DOHH2 (cell line): ENCODE measurements at regions not wholly inside any gene's neighbourhood (a gene's known extent, or its start where the extent isn't known, plus 50 kb on each side); places are given as distances from the start of the nearest gene placed in this dataset.
"Not testable (repeated sequence)": the region's sequence is repeated elsewhere in the genome, so short reads cannot be mapped to it uniquely, and the experiment has no call there.

Experiments
- H3F3A ChIP-seq: fragments of 200-600 bp; sonication (generic), shearing (Covaris generic); 2 replicates; pipeline ENCODE4 v1.6.0; 2016; ENCODE audit warnings: antibody characterized with exemption, mild to moderate bottlenecking; ENCODE audit not compliant: control insufficient read depth, insufficient read depth
- H3K27ac ChIP-seq: fragments of 200-600 bp; sonication (generic); 2 replicates; pipeline ENCODE4 v1.5.1; 2014; ENCODE audit warnings: low read depth, mild to moderate bottlenecking, low read length, moderate library complexity
- H3K27me3 ChIP-seq: fragments of 200-600 bp; sonication (generic); 2 replicates; pipeline ENCODE4 v1.6.1; 2014; ENCODE audit warnings: mild to moderate bottlenecking, low read length, mixed read lengths; ENCODE audit not compliant: control insufficient read depth
- H3K36me3 ChIP-seq: fragments of 200-600 bp; sonication (generic); 2 replicates; pipeline ENCODE4 v1.6.1; 2014; ENCODE audit warnings: mild to moderate bottlenecking, low read length, moderate library complexity, mixed read lengths; ENCODE audit not compliant: control insufficient read depth
- H3K4me1 ChIP-seq: fragments of 200-600 bp; sonication (generic); 2 replicates; pipeline ENCODE4 v1.6.1; 2014; ENCODE audit warnings: mild to moderate bottlenecking, low read length, mixed read lengths; ENCODE audit not compliant: control insufficient read depth
- H3K4me2 ChIP-seq: fragments of 200-600 bp; sonication (generic); 2 replicates; pipeline ENCODE4 v1.6.0; 2014; ENCODE audit warnings: mild to moderate bottlenecking, low read length, moderate library complexity
- H3K4me3 ChIP-seq: fragments of 200-600 bp; sonication (generic); 2 replicates; pipeline ENCODE4 v1.5.1; 2014; ENCODE audit warnings: mild to moderate bottlenecking, low read length, mixed read lengths
- H3K79me2 ChIP-seq: fragments of 200-600 bp; sonication (generic); 2 replicates; pipeline ENCODE4 v1.6.1; 2014; ENCODE audit warnings: mild to moderate bottlenecking, low read length, mixed read lengths; ENCODE audit not compliant: control insufficient read depth
- H3K9me2 ChIP-seq: fragments of 200-600 bp; sonication (generic); replicated peaks from 2 replicates; pipeline ENCODE4 v1.6.1; 2014; ENCODE audit warnings: mild to moderate bottlenecking, low read length, mixed read lengths; ENCODE audit not compliant: control insufficient read depth
- H3K9me3 ChIP-seq: fragments of 200-600 bp; sonication (generic); 2 replicates; pipeline ENCODE4 v1.6.1; 2014; ENCODE audit warnings: antibody characterized with exemption, low read length, mixed read lengths; ENCODE audit not compliant: control insufficient read depth, insufficient read depth
- H4K20me1 ChIP-seq: fragments of 200-600 bp; sonication (generic); 2 replicates; pipeline ENCODE4 v1.6.0; 2014; ENCODE audit warnings: low read depth, mild to moderate bottlenecking, antibody characterized with exemption, low read length, moderate library complexity; ENCODE audit not compliant: control insufficient read depth, insufficient read depth
- EZH2phosphoT487 ChIP-seq: fragments of 200-600 bp; sonication (generic); IDR thresholded peaks from 2 replicates; pipeline ENCODE4 v1.6.1; 2017; ENCODE audit warnings: borderline replicate concordance, mild to moderate bottlenecking, antibody characterized with exemption, low read length, moderate library complexity, mixed read lengths
- TF ChIP-seq, protein P1 (sequence below): fragments of 200-600 bp; sonication (generic); IDR thresholded peaks from one replicate; pipeline ENCODE4 v1.5.1; 2014; ENCODE audit warnings: antibody characterized with exemption, mild to moderate bottlenecking, low read depth, low read length; ENCODE audit not compliant: poor library complexity, severe bottlenecking

GRCh38 chr11:49533204-49533603 lies 324.8 kb upstream of the FOLH1 start:
- Histone ChIP-seq H3K4me2 (no peak overlapping the region), H3K9me3 (no peaks in the 10 kb centered on the region), H3K79me2 (no peaks in the 10 kb centered on the region), H3K9me2 (no peaks in the 10 kb centered on the region), H3K27me3 (no peaks in the 10 kb centered on the region), H3K27ac (no peak overlapping the region), H3K36me3 (no peaks in the 10 kb centered on the region), H4K20me1 (no peaks in the 10 kb centered on the region), H3F3A (no peaks in the 10 kb centered on the region), H3K4me1 (no peaks in the 10 kb centered on the region), H3K4me3 (no peak overlapping the region)
- TF ChIP-seq, protein P1, sequence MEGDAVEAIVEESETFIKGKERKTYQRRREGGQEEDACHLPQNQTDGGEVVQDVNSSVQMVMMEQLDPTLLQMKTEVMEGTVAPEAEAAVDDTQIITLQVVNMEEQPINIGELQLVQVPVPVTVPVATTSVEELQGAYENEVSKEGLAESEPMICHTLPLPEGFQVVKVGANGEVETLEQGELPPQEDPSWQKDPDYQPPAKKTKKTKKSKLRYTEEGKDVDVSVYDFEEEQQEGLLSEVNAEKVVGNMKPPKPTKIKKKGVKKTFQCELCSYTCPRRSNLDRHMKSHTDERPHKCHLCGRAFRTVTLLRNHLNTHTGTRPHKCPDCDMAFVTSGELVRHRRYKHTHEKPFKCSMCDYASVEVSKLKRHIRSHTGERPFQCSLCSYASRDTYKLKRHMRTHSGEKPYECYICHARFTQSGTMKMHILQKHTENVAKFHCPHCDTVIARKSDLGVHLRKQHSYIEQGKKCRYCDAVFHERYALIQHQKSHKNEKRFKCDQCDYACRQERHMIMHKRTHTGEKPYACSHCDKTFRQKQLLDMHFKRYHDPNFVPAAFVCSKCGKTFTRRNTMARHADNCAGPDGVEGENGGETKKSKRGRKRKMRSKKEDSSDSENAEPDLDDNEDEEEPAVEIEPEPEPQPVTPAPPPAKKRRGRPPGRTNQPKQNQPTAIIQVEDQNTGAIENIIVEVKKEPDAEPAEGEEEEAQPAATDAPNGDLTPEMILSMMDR, result no peak
- no peak for TF ChIP-seq EZH2phosphoT487

DNA sequence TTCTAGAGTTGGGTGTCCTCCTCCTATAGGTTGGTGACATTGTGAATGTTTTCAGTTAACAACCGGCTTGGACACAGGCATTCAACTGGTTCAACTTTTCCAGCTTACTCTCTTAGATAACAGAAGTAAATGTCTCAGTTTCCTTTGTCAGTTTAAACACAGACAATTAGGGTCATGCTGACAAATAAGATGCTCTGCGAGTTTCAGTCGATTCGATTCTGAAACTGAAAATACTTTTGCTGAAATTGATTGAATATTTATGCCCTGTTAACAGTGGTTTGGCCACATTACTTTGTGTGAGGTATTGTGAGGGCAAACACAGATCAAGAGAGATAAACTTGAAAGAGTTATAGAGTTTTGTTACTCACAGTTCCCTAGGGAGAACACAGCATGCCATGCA lies 330.5 kb upstream of the FOLH1 start:
- not testable (repeated sequence) for H4K20me1 ChIP-seq, H3K4me1 ChIP-seq, H3K36me3 ChIP-seq, H3F3A ChIP-seq, H3K4me2 ChIP-seq, H3K27ac ChIP-seq, H3K9me2 ChIP-seq, H3K27me3 ChIP-seq, H3K79me2 ChIP-seq, H3K9me3 ChIP-seq, H3K4me3 ChIP-seq

GRCh38 chr11:49558261-49558847 lies 350.0 kb upstream of the FOLH1 start:
- H3K36me3 ChIP-seq, H3K27me3 ChIP-seq, H3K9me2 ChIP-seq, H3K79me2 ChIP-seq, H3K4me2 ChIP-seq, H4K20me1 ChIP-seq, H3F3A ChIP-seq, H3K4me1 ChIP-seq, H3K4me3 ChIP-seq, H3K27ac ChIP-seq, H3K9me3 ChIP-seq: not testable (repeated sequence)

- H3K9me2 ChIP-seq, H4K20me1 ChIP-seq, H3K4me1 ChIP-seq, H3K27ac ChIP-seq, H3K27me3 ChIP-seq, H3K9me3 ChIP-seq, H3K4me3 ChIP-seq, H3K36me3 ChIP-seq, H3F3A ChIP-seq, H3K79me2 ChIP-seq, H3K4me2 ChIP-seq: not testable (repeated sequence)
Observed at GRCh38 chr11:49560593-49560992, 352.2 kb upstream of the FOLH1 start.

GRCh38 chr11:49561240-49561880 lies 353.0 kb upstream of the FOLH1 start:
- H4K20me1 ChIP-seq, H3K9me3 ChIP-seq, H3K27me3 ChIP-seq, H3F3A ChIP-seq, H3K4me3 ChIP-seq, H3K4me1 ChIP-seq, H3K27ac ChIP-seq, H3K36me3 ChIP-seq, H3K4me2 ChIP-seq, H3K9me2 ChIP-seq, H3K79me2 ChIP-seq: not testable (repeated sequence)

GRCh38 chr11:49562262-49562661 lies 353.9 kb upstream of the FOLH1 start:
- not testable (repeated sequence) for H3K9me3 ChIP-seq, H3K79me2 ChIP-seq, H3K27me3 ChIP-seq, H3K4me1 ChIP-seq, H4K20me1 ChIP-seq, H3K4me2 ChIP-seq, H3K4me3 ChIP-seq, H3K36me3 ChIP-seq, H3K9me2 ChIP-seq, H3F3A ChIP-seq, H3K27ac ChIP-seq

- not testable (repeated sequence) for H3K36me3 ChIP-seq, H3K4me3 ChIP-seq, H3K27ac ChIP-seq, H3K4me2 ChIP-seq, H3F3A ChIP-seq, H3K9me3 ChIP-seq, H3K27me3 ChIP-seq, H3K4me1 ChIP-seq, H3K9me2 ChIP-seq, H4K20me1 ChIP-seq, H3K79me2 ChIP-seq
Observed at GRCh38 chr11:49579492-49579891, 371.1 kb upstream of the FOLH1 start.
